ENCODE measurements at regions not wholly inside any gene's neighbourhood (a gene's known extent, or its start where the extent isn't known, plus 50 kb on each side); places are given as distances from the start of the nearest gene placed in this dataset.
"Not testable (repeated sequence)": the region's sequence is repeated elsewhere in the genome, so short reads cannot be mapped to it uniquely, and the experiment has no call there.

GRCh38 chr9:78144008-78144381 lies 91.9 kb upstream of the CEP78 start:
- H3K4me3 ChIP-seq = no peak overlapping the region
- no peak for DNase-seq (ENCODE audit: low spot score)
- no peak for TF ChIP-seq CTCF (IDR thresholded peaks at IDR 0.05)
- H3K27ac ChIP-seq = no peak overlapping the region
- ATAC-seq (ENCODE audit: insufficient number of reproducible peaks, low FRiP score, low read depth) = no peak
- no peaks in the 10 kb centered on the region for H3K36me3 ChIP-seq
- H3K4me1 ChIP-seq (ENCODE audit: control insufficient read depth in 1 of 2, low read depth in 2 of 2) = no peaks in the 10 kb centered on the region
- no peaks in the 10 kb centered on the region for H3K9me3 ChIP-seq
- no peaks in the 10 kb centered on the region for H3K27me3 ChIP-seq (replicated peaks; ENCODE audit: insufficient read depth)

- no peak overlapping the region for H3K4me3 ChIP-seq
- no peak for TF ChIP-seq CTCF (IDR thresholded peaks at IDR 0.05)
- DNase-seq (ENCODE audit: low spot score) (no peak), ATAC-seq (ENCODE audit: insufficient number of reproducible peaks, low FRiP score, low read depth) (no peak)
- H3K9me3 ChIP-seq = no peaks in the 10 kb centered on the region
- no peaks in the 10 kb centered on the region for H3K4me1 ChIP-seq (ENCODE audit: control insufficient read depth in 1 of 2, low read depth in 2 of 2)
- H3K27ac ChIP-seq = no peak overlapping the region
- no peaks in the 10 kb centered on the region for H3K36me3 ChIP-seq
- no peaks in the 10 kb centered on the region for H3K27me3 ChIP-seq (replicated peaks; ENCODE audit: insufficient read depth)
Measured at GRCh38 chr9:78143281-78144007, 92.4 kb upstream of the CEP78 start.

DNA sequence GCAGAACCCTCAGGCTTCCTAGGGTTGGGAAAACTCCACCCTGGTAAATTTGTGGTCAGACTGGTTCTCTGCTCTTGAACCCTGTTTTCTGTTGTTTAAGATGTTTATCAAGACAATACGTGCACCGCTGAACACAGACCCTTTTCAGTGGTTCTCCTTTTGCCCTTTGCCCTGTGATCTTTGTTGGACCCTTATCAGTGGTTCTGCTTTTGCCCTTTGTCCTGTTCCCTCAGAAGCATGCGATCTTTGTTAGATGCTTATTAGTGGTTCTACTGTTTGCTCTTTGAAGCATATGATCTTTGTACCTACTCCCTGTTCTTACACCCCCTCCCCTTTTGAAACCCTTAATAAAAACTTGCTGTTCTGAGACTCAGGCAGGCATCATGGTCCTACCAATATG lies 93.6 kb upstream of the CEP78 start:
- not testable (repeated sequence) for H3K4me3 ChIP-seq; H3K27ac ChIP-seq; H3K36me3 ChIP-seq; H3K9me3 ChIP-seq; H3K27me3 ChIP-seq (replicated peaks; ENCODE audit: insufficient read depth); H3K4me1 ChIP-seq (ENCODE audit: control insufficient read depth in 1 of 2, low read depth in 2 of 2); ATAC-seq (ENCODE audit: insufficient number of reproducible peaks, low FRiP score, low read depth); DNase-seq (ENCODE audit: low spot score)

DNA sequence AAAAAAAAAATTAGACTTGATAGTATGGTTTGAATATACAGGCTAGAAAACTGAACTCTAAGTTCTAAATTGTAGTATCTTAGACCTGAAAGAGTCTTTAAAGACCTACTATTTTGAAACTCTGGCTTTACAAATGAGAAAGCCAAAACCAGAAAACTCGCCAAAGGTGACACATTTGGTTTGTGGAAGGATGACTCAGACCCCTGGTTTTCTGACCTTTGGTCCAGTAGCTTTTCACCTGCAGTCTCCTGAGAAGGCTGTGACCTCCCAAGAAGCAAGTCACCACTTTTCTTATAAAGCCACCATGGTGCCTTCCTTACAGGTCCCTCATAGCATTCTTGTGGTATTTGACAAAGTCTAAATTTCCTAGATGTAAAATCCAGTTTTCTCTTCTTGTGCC lies 102.1 kb upstream of the CEP78 start:
- Histone ChIP-seq H3K4me1 (ENCODE audit: control insufficient read depth in 1 of 2, low read depth in 2 of 2) (peaks cover 4 to 8% of the 10 kb centered on the region in 2 donors), H3K27ac (no peak overlapping the region), H3K9me3 (no peaks in the 10 kb centered on the region), H3K4me3 (no peak overlapping the region), H3K36me3 (no peaks in the 10 kb centered on the region), H3K27me3 (replicated peaks; ENCODE audit: insufficient read depth) (no peaks in the 10 kb centered on the region)
- ATAC-seq (ENCODE audit: insufficient number of reproducible peaks, low FRiP score, low read depth) = no peak
- no peak for DNase-seq (ENCODE audit: low spot score)
- no peak for TF ChIP-seq CTCF (IDR thresholded peaks at IDR 0.05)

DNA sequence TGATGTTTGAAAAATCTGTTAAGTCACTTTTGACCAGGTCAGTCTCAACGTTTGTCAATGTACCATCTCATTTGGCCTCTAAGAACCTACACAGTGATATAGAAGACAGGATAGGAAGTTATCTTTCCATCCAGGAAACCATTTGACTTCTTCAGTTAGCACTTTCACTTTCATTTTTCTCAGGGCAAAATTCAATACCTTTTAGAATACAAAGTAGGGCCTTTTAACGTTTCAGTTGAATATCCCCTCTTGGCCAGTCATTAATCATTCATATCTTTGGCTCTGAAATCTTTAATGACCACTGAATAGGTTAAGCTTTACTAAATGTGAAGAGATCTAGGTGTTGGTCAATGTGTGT lies 101.1 kb upstream of the GNAQ start:
- DNase-seq (ENCODE audit: low spot score) (no peak), ATAC-seq (ENCODE audit: insufficient number of reproducible peaks, low FRiP score, low read depth) (no peak)
- no peaks in the 10 kb centered on the region for H3K9me3 ChIP-seq
- peaks cover 4 to 8% of the 10 kb centered on the region in 2 donors for H3K4me1 ChIP-seq (ENCODE audit: control insufficient read depth in 1 of 2, low read depth in 2 of 2)
- no peak for TF ChIP-seq CTCF (IDR thresholded peaks at IDR 0.05)
- H3K27me3 ChIP-seq (replicated peaks; ENCODE audit: insufficient read depth) = no peaks in the 10 kb centered on the region
- no peak overlapping the region for H3K27ac ChIP-seq
- no peaks in the 10 kb centered on the region for H3K36me3 ChIP-seq
- peak overlapping the region; percentile 62 for H3K4me3 ChIP-seq
